Loucy (cell line): ENCODE measurements at regions not wholly inside any gene's neighbourhood (a gene's known extent, or its start where the extent isn't known, plus 50 kb on each side); places are given as distances from the start of the nearest gene placed in this dataset.
"Not testable (repeated sequence)": the region's sequence is repeated elsewhere in the genome, so short reads cannot be mapped to it uniquely, and the experiment has no call there.

ENCODE experiments used
- H2AFZ ChIP-seq: fragments of 200-600 bp; sonication (generic); 2 replicates; pipeline ENCODE4 v1.6.0; 2016; ENCODE audit warnings: antibody characterized with exemption, mild to moderate bottlenecking, low read length, moderate library complexity
- H3F3A ChIP-seq: fragments of 200-600 bp; 2 replicates; pipeline ENCODE4 v1.6.0; 2016; ENCODE audit warnings: antibody characterized with exemption, low read depth, mild to moderate bottlenecking
- H3K27me3 ChIP-seq: fragments of 200-600 bp; sonication (generic); 2 replicates; pipeline ENCODE4 v1.6.1; 2014; ENCODE audit warnings: low read length, mild to moderate bottlenecking; ENCODE audit not compliant: insufficient read depth, poor library complexity, severe bottlenecking
- H3K36me3 ChIP-seq: fragments of 200-600 bp; sonication (generic); 2 replicates; pipeline ENCODE4 v1.6.1; 2016; ENCODE audit warnings: low read length; ENCODE audit not compliant: insufficient read depth
- H3K4me1 ChIP-seq: fragments of 200-600 bp; sonication (generic); 2 replicates; pipeline ENCODE4 v1.5.1; 2014; ENCODE audit warnings: low read length, mild to moderate bottlenecking; ENCODE audit not compliant: insufficient read depth, poor library complexity, severe bottlenecking
- H3K4me2 ChIP-seq: fragments of 200-600 bp; sonication (generic); 2 replicates; pipeline ENCODE4 v1.6.0; 2014; ENCODE audit warnings: antibody characterized with exemption, low read length, low read depth, mild to moderate bottlenecking; ENCODE audit not compliant: poor library complexity, severe bottlenecking
- H3K4me3 ChIP-seq: fragments of 200-600 bp; sonication (generic); 2 replicates; pipeline ENCODE4 v1.5.1; 2014; ENCODE audit warnings: low read length, mild to moderate bottlenecking, mixed read lengths; ENCODE audit not compliant: poor library complexity, severe bottlenecking
- H3K79me2 ChIP-seq: fragments of 200-600 bp; sonication (generic); 2 replicates; pipeline ENCODE4 v1.6.1; 2014; ENCODE audit warnings: low read length; ENCODE audit not compliant: insufficient read depth
- H3K9ac ChIP-seq: fragments of 200-600 bp; sonication (generic); 2 replicates; pipeline ENCODE4 v1.6.0; 2014; ENCODE audit warnings: mild to moderate bottlenecking, low read depth, low read length, moderate library complexity; ENCODE audit not compliant: poor library complexity, severe bottlenecking
- H3K9me2 ChIP-seq: fragments of 200-600 bp; sonication (generic); replicated peaks from 2 replicates; pipeline ENCODE4 v1.6.1; 2016; ENCODE audit warnings: low read depth, low read length, mixed read lengths
- H3K9me3 ChIP-seq: fragments of 200-600 bp; sonication (generic); 2 replicates; pipeline ENCODE4 v1.6.1; 2014; ENCODE audit warnings: mild to moderate bottlenecking, antibody characterized with exemption, low read length, low read depth; ENCODE audit not compliant: insufficient read depth
- H4K20me1 ChIP-seq: fragments of 200-600 bp; sonication (generic); 2 replicates; pipeline ENCODE4 v1.6.0; 2014; ENCODE audit warnings: antibody characterized with exemption, low read length, mild to moderate bottlenecking; ENCODE audit not compliant: insufficient read depth, poor library complexity, severe bottlenecking
- CTCF ChIP-seq: fragments of 200-600 bp; sonication (generic); conservative IDR thresholded peaks from 2 replicates; pipeline ENCODE4 v1.5.1; 2014; ENCODE audit warnings: mild to moderate bottlenecking, antibody characterized with exemption, low read length
- EZH2phosphoT487 ChIP-seq: fragments of 200-600 bp; IDR thresholded peaks from 2 replicates; pipeline ENCODE4 v1.6.1; 2018; ENCODE audit warnings: antibody characterized with exemption, mild to moderate bottlenecking, moderate library complexity, borderline replicate concordance

- TF ChIP-seq EZH2phosphoT487 (no peak), CTCF (no peak)
- no peak overlapping the region for H3K4me3 ChIP-seq
- no peaks in the 10 kb centered on the region for H3K9me2 ChIP-seq
- no peaks in the 10 kb centered on the region for H3K9me3 ChIP-seq
- no peaks in the 10 kb centered on the region for H4K20me1 ChIP-seq
- no peaks in the 10 kb centered on the region for H3F3A ChIP-seq
- H3K36me3 ChIP-seq = no peaks in the 10 kb centered on the region
- no peaks in the 10 kb centered on the region for H3K4me1 ChIP-seq
- H3K27me3 ChIP-seq = no peaks in the 10 kb centered on the region
- H3K79me2 ChIP-seq = no peaks in the 10 kb centered on the region
- H3K9ac ChIP-seq = no peak overlapping the region
- no peak overlapping the region for H3K4me2 ChIP-seq
- H2AFZ ChIP-seq = no peak overlapping the region
Measured at GRCh38 chr10:44576702-44577191, 191.8 kb upstream of the CXCL12 start.

DNA sequence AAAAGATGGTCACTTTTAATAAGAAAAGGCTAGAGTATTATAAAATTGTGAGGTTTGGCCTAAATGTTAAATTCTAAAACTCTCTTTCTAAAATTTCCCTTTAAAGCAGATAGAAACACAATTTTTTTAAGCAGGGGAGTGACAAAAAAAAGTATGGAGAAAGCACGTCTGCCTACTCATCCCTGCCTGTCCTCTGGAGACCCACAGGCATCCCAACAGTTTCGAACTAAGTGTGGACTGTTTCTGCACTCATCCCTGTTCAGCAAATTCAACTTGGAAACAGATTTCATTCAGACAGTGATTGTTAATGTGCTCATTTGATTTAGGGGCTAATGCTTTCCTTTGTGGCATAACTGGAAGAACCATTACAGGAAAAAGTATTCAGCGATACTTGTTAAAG, 192.6 kb upstream of the CXCL12 start:
- H3K79me2 ChIP-seq = no peaks in the 10 kb centered on the region
- H3K27me3 ChIP-seq = no peaks in the 10 kb centered on the region
- H3K4me2 ChIP-seq = no peak overlapping the region
- no peaks in the 10 kb centered on the region for H3K4me1 ChIP-seq
- no peaks in the 10 kb centered on the region for H3F3A ChIP-seq
- no peaks in the 10 kb centered on the region for H4K20me1 ChIP-seq
- no peak overlapping the region for H3K9ac ChIP-seq
- no peaks in the 10 kb centered on the region for H3K9me2 ChIP-seq
- no peak overlapping the region for H3K4me3 ChIP-seq
- H3K9me3 ChIP-seq = no peaks in the 10 kb centered on the region
- H2AFZ ChIP-seq = no peak overlapping the region
- H3K36me3 ChIP-seq = no peaks in the 10 kb centered on the region
- TF ChIP-seq CTCF (no peak), EZH2phosphoT487 (no peak)

DNA sequence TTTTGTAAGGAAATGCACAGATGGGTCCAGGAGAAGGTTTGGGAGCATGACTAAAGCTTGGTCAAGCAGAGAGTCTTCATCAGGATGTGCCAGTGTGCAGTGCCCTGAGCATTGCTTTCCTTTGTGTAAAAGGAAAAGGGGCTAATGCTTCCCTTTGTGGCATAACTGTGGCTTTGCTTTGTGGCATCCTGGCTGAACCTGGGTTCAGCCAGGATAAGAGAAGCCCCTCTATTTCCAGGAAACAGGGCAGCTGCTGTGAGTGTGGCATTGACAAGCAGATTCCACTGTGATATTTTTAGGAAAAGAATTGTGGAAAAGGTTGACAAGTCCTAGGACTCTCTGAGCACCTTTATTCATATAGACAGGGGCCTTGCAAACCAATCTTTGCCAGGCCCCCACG, 193.4 kb upstream of the CXCL12 start:
- H3K4me2 ChIP-seq = no peak overlapping the region
- H3K9me2 ChIP-seq = no peaks in the 10 kb centered on the region
- no peaks in the 10 kb centered on the region for H3K9me3 ChIP-seq
- H3K9ac ChIP-seq = no peak overlapping the region
- no peak overlapping the region for H3K4me3 ChIP-seq
- H2AFZ ChIP-seq = no peak overlapping the region
- H3K27me3 ChIP-seq = no peaks in the 10 kb centered on the region
- no peaks in the 10 kb centered on the region for H3K36me3 ChIP-seq
- no peaks in the 10 kb centered on the region for H3K79me2 ChIP-seq
- H3K4me1 ChIP-seq = no peaks in the 10 kb centered on the region
- H3F3A ChIP-seq = no peaks in the 10 kb centered on the region
- H4K20me1 ChIP-seq = no peaks in the 10 kb centered on the region
- TF ChIP-seq EZH2phosphoT487 (no peak), CTCF (no peak)

DNA sequence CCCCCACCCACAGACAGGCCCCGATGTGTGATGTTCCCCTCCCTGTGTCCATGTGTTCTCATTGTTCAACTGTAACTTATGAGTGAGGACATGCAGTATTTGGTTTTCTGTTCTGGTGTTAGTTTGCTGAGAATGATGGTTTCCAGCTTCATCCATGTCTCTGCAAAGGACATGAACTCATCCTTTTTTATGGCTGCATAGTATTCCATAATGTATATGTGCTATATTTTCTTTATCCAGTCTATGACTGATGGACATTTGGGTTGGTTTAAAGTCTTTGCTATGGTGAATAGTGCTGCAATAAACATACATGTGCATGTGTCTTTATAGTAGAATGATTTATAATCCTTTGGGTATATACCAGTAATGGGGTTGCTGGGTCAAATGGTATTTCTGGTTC, 194.1 kb upstream of the CXCL12 start:
- H3K79me2 ChIP-seq, H3K4me1 ChIP-seq, H3K27me3 ChIP-seq, H4K20me1 ChIP-seq, H3K36me3 ChIP-seq, H3K9me3 ChIP-seq, H3F3A ChIP-seq, H3K9me2 ChIP-seq, H2AFZ ChIP-seq, H3K4me2 ChIP-seq, H3K9ac ChIP-seq, H3K4me3 ChIP-seq: not testable (repeated sequence)
